ENCODE measurements at regions not wholly inside any gene's neighbourhood (a gene's known extent, or its start where the extent isn't known, plus 50 kb on each side); places are given as distances from the start of the nearest gene placed in this dataset.

- H3K27me3 Mint-ChIP-seq: no peaks in the 10 kb centered on the region
- no peak for DNase-seq
- no peak for ATAC-seq (replicated peaks)
- H3K4me3 Mint-ChIP-seq: no peak overlapping the region
- H3K36me3 Mint-ChIP-seq: peaks cover 11 to 17% of the 10 kb centered on the region in 2 donors
- H3K9me3 Mint-ChIP-seq: peaks cover 2 to 4% of the 10 kb centered on the region in 2 donors
- H3K4me1 Mint-ChIP-seq: peaks cover 0 to 9% of the 10 kb centered on the region in 2 donors
- H3K27ac Mint-ChIP-seq: no peak overlapping the region
Measured at GRCh38 chr17:13996276-13996675, 73.0 kb upstream of the COX10 start.

GRCh38 chr17:13996748-13997147 lies 72.6 kb upstream of the COX10 start:
- Mint-ChIP-seq H3K9me3 (peaks cover 2 to 4% of the 10 kb centered on the region in 2 donors), H3K4me3 (no peak overlapping the region), H3K27me3 (no peaks in the 10 kb centered on the region), H3K27ac (no peak overlapping the region), H3K4me1 (peaks cover 0 to 9% of the 10 kb centered on the region in 2 donors), H3K36me3 (peaks cover 11 to 17% of the 10 kb centered on the region in 2 donors)
- no peak for DNase-seq
- ATAC-seq (replicated peaks): no peak

- H3K36me3 Mint-ChIP-seq: peaks cover 9 to 11% of the 10 kb centered on the region in 2 donors
- peaks cover 0 to 8% of the 10 kb centered on the region in 2 donors for H3K4me1 Mint-ChIP-seq
- H3K4me3 Mint-ChIP-seq: no peak overlapping the region
- H3K27ac Mint-ChIP-seq: no peak overlapping the region
- peaks cover 3 to 4% of the 10 kb centered on the region in 2 donors for H3K9me3 Mint-ChIP-seq
- ATAC-seq (replicated peaks) (no peak), DNase-seq (no peak)
- H3K27me3 Mint-ChIP-seq: no peaks in the 10 kb centered on the region
Measured at GRCh38 chr17:14004927-14005620, 64.2 kb upstream of the COX10 start.

- peaks cover 1 to 12% of the 10 kb centered on the region in 2 donors for H3K4me1 Mint-ChIP-seq
- DNase-seq (no peak), ATAC-seq (replicated peaks) (no peak)
- H3K36me3 Mint-ChIP-seq: peaks cover 3% of the 10 kb centered on the region in 2 donors
- no peak overlapping the region for H3K27ac Mint-ChIP-seq
- H3K9me3 Mint-ChIP-seq: peaks cover 0 to 1% of the 10 kb centered on the region in 2 donors
- no peaks in the 10 kb centered on the region for H3K27me3 Mint-ChIP-seq
- H3K4me3 Mint-ChIP-seq: no peak overlapping the region
Measured at GRCh38 chr17:14006249-14006942, 62.9 kb upstream of the COX10 start.

GRCh38 chr17:14007951-14008350 lies 61.4 kb upstream of the COX10 start:
- Mint-ChIP-seq H3K9me3 (peaks cover 0 to 1% of the 10 kb centered on the region in 2 donors), H3K4me1 (peaks cover 9 to 22% of the 10 kb centered on the region in 2 donors), H3K36me3 (peaks cover 3% of the 10 kb centered on the region in 2 donors), H3K27ac (no peak overlapping the region), H3K27me3 (no peaks in the 10 kb centered on the region), H3K4me3 (no peak overlapping the region)
- DNase-seq (no peak), ATAC-seq (replicated peaks) (no peak)

- peaks cover 0 to 1% of the 10 kb centered on the region in 2 donors for H3K9me3 Mint-ChIP-seq
- H3K27ac Mint-ChIP-seq: no peak overlapping the region
- no peak for ATAC-seq (replicated peaks)
- no peak overlapping the region for H3K4me3 Mint-ChIP-seq
- H3K4me1 Mint-ChIP-seq: peaks cover 9 to 14% of the 10 kb centered on the region in 2 donors
- peaks cover 0 to 4% of the 10 kb centered on the region in 2 donors for H3K27me3 Mint-ChIP-seq
- DNase-seq: no peak
- H3K36me3 Mint-ChIP-seq: no peaks in the 10 kb centered on the region
Measured at GRCh38 chr17:14011036-14011692, 58.1 kb upstream of the COX10 start.

- Mint-ChIP-seq H3K36me3 (no peaks in the 10 kb centered on the region), H3K9me3 (peaks cover 0 to 1% of the 10 kb centered on the region in 2 donors), H3K4me3 (no peak overlapping the region), H3K4me1 (peaks cover 9 to 14% of the 10 kb centered on the region in 2 donors), H3K27me3 (peaks cover 0 to 5% of the 10 kb centered on the region in 2 donors), H3K27ac (no peak overlapping the region)
- DNase-seq: no peak
- ATAC-seq (replicated peaks): peak in 1 of 2 donors; percentile 36
Measured at GRCh38 chr17:14011740-14012405, 57.4 kb upstream of the COX10 start.

- ATAC-seq (replicated peaks) (no peak), DNase-seq (no peak)
- H3K4me3 Mint-ChIP-seq: no peak overlapping the region
- peaks cover 0 to 5% of the 10 kb centered on the region in 2 donors for H3K27me3 Mint-ChIP-seq
- no peaks in the 10 kb centered on the region for H3K9me3 Mint-ChIP-seq
- peaks cover 11 to 17% of the 10 kb centered on the region in 2 donors for H3K4me1 Mint-ChIP-seq
- peaks cover 0 to 8% of the 10 kb centered on the region in 2 donors for H3K36me3 Mint-ChIP-seq
- H3K27ac Mint-ChIP-seq: no peak overlapping the region
Measured at GRCh38 chr17:14014657-14015056, 54.6 kb upstream of the COX10 start.

GRCh38 chr17:14015271-14015670 lies 54.0 kb upstream of the COX10 start:
- ATAC-seq (replicated peaks): no peak
- Mint-ChIP-seq H3K4me3 (no peak overlapping the region), H3K9me3 (no peaks in the 10 kb centered on the region), H3K27me3 (peaks cover 0 to 5% of the 10 kb centered on the region in 2 donors), H3K27ac (no peak overlapping the region), H3K36me3 (peaks cover 0 to 8% of the 10 kb centered on the region in 2 donors), H3K4me1 (peaks cover 11 to 20% of the 10 kb centered on the region in 2 donors)
- no peak for DNase-seq

- H3K27me3 Mint-ChIP-seq: peaks cover 0 to 5% of the 10 kb centered on the region in 2 donors
- DNase-seq: no peak
- peaks cover 5 to 11% of the 10 kb centered on the region in 2 donors for H3K4me1 Mint-ChIP-seq
- no peaks in the 10 kb centered on the region for H3K9me3 Mint-ChIP-seq
- H3K36me3 Mint-ChIP-seq: peaks cover 0 to 8% of the 10 kb centered on the region in 2 donors
- ATAC-seq (replicated peaks): no peak
- H3K4me3 Mint-ChIP-seq: no peak overlapping the region
- H3K27ac Mint-ChIP-seq: no peak overlapping the region
Measured at GRCh38 chr17:14016858-14017257, 52.4 kb upstream of the COX10 start.

GRCh38 chr17:14019186-14019956 lies 49.9 kb upstream of the COX10 start:
- Mint-ChIP-seq H3K9me3 (no peaks in the 10 kb centered on the region), H3K27me3 (peaks cover 0 to 5% of the 10 kb centered on the region in 2 donors), H3K4me1 (peaks cover 2 to 6% of the 10 kb centered on the region in 2 donors), H3K36me3 (peaks cover 0 to 8% of the 10 kb centered on the region in 2 donors), H3K27ac (peak overlapping the region; percentile 59), H3K4me3 (no peak overlapping the region)
- DNase-seq: no peak
- ATAC-seq (replicated peaks): no peak
